OCI-LY1 (cell line): ENCODE measurements at regions not wholly inside any gene's neighbourhood (a gene's known extent, or its start where the extent isn't known, plus 50 kb on each side); places are given as distances from the start of the nearest gene placed in this dataset.

ENCODE experiments used
- H2AFZ ChIP-seq: fragments of 200-600 bp; sonication (generic), shearing (Covaris generic); 2 replicates; pipeline ENCODE4 v1.6.0; 2014; ENCODE audit warnings: antibody characterized with exemption, mild to moderate bottlenecking, low read length
- H3F3A ChIP-seq: fragments of 200-600 bp; sonication (generic), shearing (Covaris generic); 2 replicates; pipeline ENCODE4 v1.6.0; 2014; ENCODE audit warnings: mild to moderate bottlenecking, antibody characterized with exemption, low read length, moderate library complexity; ENCODE audit not compliant: insufficient read depth
- H3K27ac ChIP-seq: fragments of 200-600 bp; sonication (generic); 2 replicates; pipeline ENCODE4 v1.5.1; 2014; ENCODE audit warnings: low read length, mixed run types, mild to moderate bottlenecking, low read depth; ENCODE audit not compliant: poor library complexity, severe bottlenecking
- H3K27me3 ChIP-seq: fragments of 200-600 bp; sonication (generic); 2 replicates; pipeline ENCODE4 v1.6.0; 2014; ENCODE audit warnings: antibody characterized with exemption, mild to moderate bottlenecking, low read length, moderate library complexity; ENCODE audit not compliant: insufficient read depth
- H3K36me3 ChIP-seq: fragments of 200-600 bp; sonication (generic); 2 replicates; pipeline ENCODE4 v1.6.1; 2014; ENCODE audit warnings: mild to moderate bottlenecking, antibody characterized with exemption, low read length, moderate library complexity, mixed read lengths; ENCODE audit not compliant: insufficient read depth
- H3K4me1 ChIP-seq: fragments of 200-600 bp; sonication (generic); 2 replicates; pipeline ENCODE4 v1.5.1; 2014; ENCODE audit warnings: mild to moderate bottlenecking, low read length, moderate library complexity; ENCODE audit not compliant: insufficient read depth, severe bottlenecking
- H3K4me2 ChIP-seq: fragments of 200-600 bp; sonication (generic), shearing (Covaris generic); 2 replicates; pipeline ENCODE4 v1.6.1; 2014; ENCODE audit warnings: low read length
- H3K4me3 ChIP-seq: fragments of 200-600 bp; sonication (generic); 2 replicates; pipeline ENCODE4 v1.5.1; 2014; ENCODE audit warnings: low read length, low read depth, mild to moderate bottlenecking, mixed read lengths; ENCODE audit not compliant: poor library complexity, severe bottlenecking
- H3K79me2 ChIP-seq: fragments of 200-600 bp; shearing (Covaris generic); 2 replicates; pipeline ENCODE4 v1.6.1; 2016; ENCODE audit warnings: mixed run types, low read length, mixed read lengths; ENCODE audit not compliant: insufficient read depth
- H3K9ac ChIP-seq: fragments of 200-600 bp; sonication (generic), shearing (Covaris generic); 2 replicates; pipeline ENCODE4 v1.6.1; 2014; ENCODE audit warnings: mild to moderate bottlenecking, low read length, mixed read lengths
- H3K9me2 ChIP-seq: fragments of 200-600 bp; sonication (generic), shearing (Covaris generic); 2 replicates; pipeline ENCODE4 v1.6.1; 2014; ENCODE audit warnings: low read depth, mild to moderate bottlenecking, low read length, mixed read lengths
- H3K9me3 ChIP-seq: fragments of 200-600 bp; shearing (Covaris generic); 2 replicates; pipeline ENCODE4 v1.6.1; 2014; ENCODE audit warnings: low read length, mixed read lengths
- H4K20me1 ChIP-seq: fragments of 200-600 bp; sonication (generic), shearing (Covaris generic); 2 replicates; pipeline ENCODE4 v1.6.0; 2016; ENCODE audit warnings: mild to moderate bottlenecking, low read length; ENCODE audit not compliant: insufficient read depth
- EZH2 ChIP-seq: fragments of 200-600 bp; sonication (generic), shearing (Covaris generic); IDR thresholded peaks from 2 replicates; pipeline ENCODE4 v1.8.0; 2017; ENCODE audit warnings: borderline replicate concordance, mixed run types, mild to moderate bottlenecking, antibody characterized with exemption, low read length, moderate library complexity, mixed read lengths
- TF ChIP-seq, protein P1 (sequence below): fragments of 200-600 bp; sonication (generic), shearing (Covaris generic); IDR thresholded peaks from 2 replicates; pipeline ENCODE4 v1.5.1; 2017; ENCODE audit warnings: mild to moderate bottlenecking, antibody characterized with exemption, low read length, moderate library complexity, mixed read lengths

DNA sequence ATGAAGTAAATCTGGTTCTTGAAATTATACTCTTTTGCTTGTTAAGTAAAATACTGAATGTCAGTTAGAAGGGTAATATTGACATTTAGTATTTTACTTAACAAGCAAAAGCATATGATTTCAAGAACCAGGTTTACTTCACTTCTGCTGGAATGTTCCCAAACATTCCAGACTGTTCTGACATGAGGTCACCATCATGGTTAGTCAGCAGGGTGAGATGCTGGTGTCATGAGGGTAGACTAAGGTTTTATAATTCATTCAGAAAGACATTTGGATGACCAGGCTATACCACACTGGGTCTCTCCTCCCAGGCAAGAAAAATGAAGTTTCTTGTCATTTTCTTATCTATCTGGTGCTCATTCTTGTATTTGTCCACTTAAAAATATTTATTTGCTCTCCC, 414.4 kb upstream of the MMS22L start:
- no peak overlapping the region for H2AFZ ChIP-seq
- no peak overlapping the region for H3K9ac ChIP-seq
- H3K27ac ChIP-seq: no peak overlapping the region
- no peaks in the 10 kb centered on the region for H3K36me3 ChIP-seq
- no peak overlapping the region for H3K4me2 ChIP-seq
- H3K79me2 ChIP-seq: no peaks in the 10 kb centered on the region
- no peaks in the 10 kb centered on the region for H3K27me3 ChIP-seq
- H3K4me1 ChIP-seq: no peaks in the 10 kb centered on the region
- H3K9me2 ChIP-seq: no peaks in the 10 kb centered on the region
- H4K20me1 ChIP-seq: no peaks in the 10 kb centered on the region
- no peaks in the 10 kb centered on the region for H3K9me3 ChIP-seq
- H3F3A ChIP-seq: no peaks in the 10 kb centered on the region
- no peak overlapping the region for H3K4me3 ChIP-seq
- TF ChIP-seq, protein P1, sequence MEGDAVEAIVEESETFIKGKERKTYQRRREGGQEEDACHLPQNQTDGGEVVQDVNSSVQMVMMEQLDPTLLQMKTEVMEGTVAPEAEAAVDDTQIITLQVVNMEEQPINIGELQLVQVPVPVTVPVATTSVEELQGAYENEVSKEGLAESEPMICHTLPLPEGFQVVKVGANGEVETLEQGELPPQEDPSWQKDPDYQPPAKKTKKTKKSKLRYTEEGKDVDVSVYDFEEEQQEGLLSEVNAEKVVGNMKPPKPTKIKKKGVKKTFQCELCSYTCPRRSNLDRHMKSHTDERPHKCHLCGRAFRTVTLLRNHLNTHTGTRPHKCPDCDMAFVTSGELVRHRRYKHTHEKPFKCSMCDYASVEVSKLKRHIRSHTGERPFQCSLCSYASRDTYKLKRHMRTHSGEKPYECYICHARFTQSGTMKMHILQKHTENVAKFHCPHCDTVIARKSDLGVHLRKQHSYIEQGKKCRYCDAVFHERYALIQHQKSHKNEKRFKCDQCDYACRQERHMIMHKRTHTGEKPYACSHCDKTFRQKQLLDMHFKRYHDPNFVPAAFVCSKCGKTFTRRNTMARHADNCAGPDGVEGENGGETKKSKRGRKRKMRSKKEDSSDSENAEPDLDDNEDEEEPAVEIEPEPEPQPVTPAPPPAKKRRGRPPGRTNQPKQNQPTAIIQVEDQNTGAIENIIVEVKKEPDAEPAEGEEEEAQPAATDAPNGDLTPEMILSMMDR: no peak
- no peak for TF ChIP-seq EZH2

DNA sequence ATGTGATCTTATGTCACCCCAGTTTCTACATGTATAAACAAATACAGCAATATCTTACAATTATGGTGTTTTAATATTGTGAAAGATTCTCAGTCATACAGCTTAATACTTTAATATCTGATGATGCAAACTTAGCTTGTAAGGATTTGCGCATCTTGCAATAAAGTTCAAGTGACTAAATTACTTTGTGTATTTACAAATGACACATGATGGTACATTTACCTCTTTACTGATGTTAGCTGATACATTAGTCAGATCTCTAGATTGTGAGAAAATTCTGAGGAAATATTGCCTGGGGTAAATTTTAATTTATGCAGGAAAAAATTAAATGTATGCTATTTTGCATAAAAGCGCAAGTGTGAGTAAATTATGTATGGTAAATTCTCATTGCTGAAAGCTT, 418.8 kb upstream of the MMS22L start:
- Histone ChIP-seq H4K20me1 (no peaks in the 10 kb centered on the region), H3K4me3 (no peak overlapping the region), H3F3A (no peaks in the 10 kb centered on the region), H3K9me3 (no peaks in the 10 kb centered on the region), H3K27ac (no peak overlapping the region), H3K9me2 (no peaks in the 10 kb centered on the region), H3K27me3 (no peaks in the 10 kb centered on the region), H3K4me2 (no peak overlapping the region), H3K4me1 (no peaks in the 10 kb centered on the region), H2AFZ (no peak overlapping the region), H3K36me3 (no peaks in the 10 kb centered on the region), H3K9ac (no peak overlapping the region), H3K79me2 (no peaks in the 10 kb centered on the region)
- TF ChIP-seq EZH2: no peak
- TF ChIP-seq, protein P1: no peak

DNA sequence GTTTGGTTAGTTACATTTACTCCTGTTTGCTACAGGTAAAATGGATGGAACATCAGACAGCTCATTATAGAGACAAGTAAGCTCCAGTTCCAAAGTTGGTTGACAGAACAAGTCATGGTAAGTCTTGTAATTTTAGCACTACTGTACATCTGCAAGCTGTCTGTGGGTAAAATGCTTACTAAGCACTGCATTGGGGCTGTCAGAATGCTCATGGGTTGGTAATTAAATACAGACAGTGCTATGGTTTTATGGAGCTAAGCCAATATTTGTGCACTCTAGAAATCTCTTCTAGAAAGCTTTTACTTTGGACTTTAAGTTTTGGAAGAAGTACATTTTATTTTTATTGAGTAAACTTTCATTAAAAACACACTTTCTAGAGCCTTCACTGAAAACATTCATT, 419.2 kb upstream of the MMS22L start:
- TF ChIP-seq, protein P1: no peak
- TF ChIP-seq EZH2: no peak
- Histone ChIP-seq H3K9ac (no peak overlapping the region), H3K4me1 (no peaks in the 10 kb centered on the region), H3K36me3 (no peaks in the 10 kb centered on the region), H3K27ac (no peak overlapping the region), H3K27me3 (no peaks in the 10 kb centered on the region), H3K79me2 (no peaks in the 10 kb centered on the region), H2AFZ (no peak overlapping the region), H3K9me3 (no peaks in the 10 kb centered on the region), H3F3A (no peaks in the 10 kb centered on the region), H4K20me1 (no peaks in the 10 kb centered on the region), H3K4me3 (no peak overlapping the region), H3K9me2 (no peaks in the 10 kb centered on the region), H3K4me2 (no peak overlapping the region)
